Activated T-cell treated with anti-CD3 and anti-CD28 coated beads, Interleukin-2, amount 50 U/mL, for 4 hours (primary cell): ENCODE measurements at regions not wholly inside any gene's neighbourhood (a gene's known extent, or its start where the extent isn't known, plus 50 kb on each side); places are given as distances from the start of the nearest gene placed in this dataset.

Source experiments
- ATAC-seq, 2 donors: fragments of 200-7000 bp; cut with Tn5 transposase; one replicate each; pipeline ENCODE4 v1.10.0; 2021
- DNase-seq: peaks from one replicate; pipeline ENCODE4 v3.0.0-alpha.2; 2020
- H3K27me3 Mint-ChIP-seq: one replicate; pipeline ENCODE4 v1.8.0; 2021; ENCODE audit warnings: low read depth, mixed read lengths
- H3K36me3 Mint-ChIP-seq: one replicate; pipeline ENCODE4 v1.8.0; 2022; ENCODE audit warnings: mixed read lengths; ENCODE audit not compliant: insufficient read depth
- H3K4me1 Mint-ChIP-seq: one replicate; pipeline ENCODE4 v1.8.0; 2021; ENCODE audit warnings: low read depth, mixed read lengths
- H3K4me3 Mint-ChIP-seq: one replicate; pipeline ENCODE4 v1.8.0; 2021; ENCODE audit warnings: mild to moderate bottlenecking, moderate library complexity, mixed read lengths
- H3K9me3 Mint-ChIP-seq: one replicate; pipeline ENCODE4 v1.8.0; 2021; ENCODE audit warnings: mixed read lengths

GRCh38 chr1:233518344-233518743 lies 95.6 kb upstream of the KCNK1 start:
- no peak for DNase-seq
- Mint-ChIP-seq H3K4me3 (no peak overlapping the region), H3K4me1 (no peaks in the 10 kb centered on the region), H3K9me3 (no peaks in the 10 kb centered on the region), H3K36me3 (no peaks in the 10 kb centered on the region), H3K27me3 (peaks cover 2% of the 10 kb centered on the region)
- no peak for ATAC-seq

GRCh38 chr1:233520261-233521191 lies 93.4 kb upstream of the KCNK1 start:
- DNase-seq (no peak), ATAC-seq (no peak)
- H3K27me3 Mint-ChIP-seq, result peaks cover 2% of the 10 kb centered on the region
- H3K36me3 Mint-ChIP-seq, result no peaks in the 10 kb centered on the region
- no peak overlapping the region for H3K4me3 Mint-ChIP-seq
- no peaks in the 10 kb centered on the region for H3K9me3 Mint-ChIP-seq
- no peaks in the 10 kb centered on the region for H3K4me1 Mint-ChIP-seq

GRCh38 chr1:233523047-233523446 lies 90.9 kb upstream of the KCNK1 start:
- H3K4me3 Mint-ChIP-seq, result no peak overlapping the region
- no peaks in the 10 kb centered on the region for H3K9me3 Mint-ChIP-seq
- DNase-seq (no peak), ATAC-seq (no peak)
- H3K36me3 Mint-ChIP-seq, result no peaks in the 10 kb centered on the region
- no peaks in the 10 kb centered on the region for H3K4me1 Mint-ChIP-seq
- H3K27me3 Mint-ChIP-seq, result peaks cover 2% of the 10 kb centered on the region

- ATAC-seq (no peak), DNase-seq (no peak)
- H3K36me3 Mint-ChIP-seq, result no peaks in the 10 kb centered on the region
- H3K4me3 Mint-ChIP-seq, result no peak overlapping the region
- peaks cover under 1% of the 10 kb centered on the region for H3K27me3 Mint-ChIP-seq
- peaks cover 7% of the 10 kb centered on the region for H3K9me3 Mint-ChIP-seq
- no peaks in the 10 kb centered on the region for H3K4me1 Mint-ChIP-seq
These were observed 86.1 kb upstream of the KCNK1 start for GRCh38 chr1:233527818-233528217.

GRCh38 chr1:233530665-233531386 lies 83.1 kb upstream of the KCNK1 start:
- H3K9me3 Mint-ChIP-seq, result peaks cover 9% of the 10 kb centered on the region
- H3K4me1 Mint-ChIP-seq, result no peaks in the 10 kb centered on the region
- ATAC-seq (no peak), DNase-seq (no peak)
- peaks cover 6% of the 10 kb centered on the region for H3K27me3 Mint-ChIP-seq
- no peak overlapping the region for H3K4me3 Mint-ChIP-seq
- no peaks in the 10 kb centered on the region for H3K36me3 Mint-ChIP-seq

GRCh38 chr1:233540816-233541215 lies 73.1 kb upstream of the KCNK1 start:
- no peaks in the 10 kb centered on the region for H3K4me1 Mint-ChIP-seq
- peaks cover 2% of the 10 kb centered on the region for H3K9me3 Mint-ChIP-seq
- no peaks in the 10 kb centered on the region for H3K36me3 Mint-ChIP-seq
- ATAC-seq (no peak), DNase-seq (no peak)
- H3K27me3 Mint-ChIP-seq, result peaks cover 16% of the 10 kb centered on the region
- no peak overlapping the region for H3K4me3 Mint-ChIP-seq

- H3K27me3 Mint-ChIP-seq, result peaks cover 19% of the 10 kb centered on the region
- H3K36me3 Mint-ChIP-seq, result no peaks in the 10 kb centered on the region
- peak in 1 of 2 donors; percentile 14 for ATAC-seq
These were observed 70.3 kb upstream of the KCNK1 start for GRCh38 chr1:233543338-233544255.

GRCh38 chr1:233544304-233544703 lies 69.6 kb upstream of the KCNK1 start:
- DNase-seq (no peak), ATAC-seq (no peak)
- H3K4me1 Mint-ChIP-seq, result no peaks in the 10 kb centered on the region
- H3K9me3 Mint-ChIP-seq, result peaks cover 6% of the 10 kb centered on the region
- H3K27me3 Mint-ChIP-seq, result peaks cover 19% of the 10 kb centered on the region
- H3K4me3 Mint-ChIP-seq, result no peak overlapping the region
- no peaks in the 10 kb centered on the region for H3K36me3 Mint-ChIP-seq

More at GRCh38 chr1:233543338-233544255, 70.3 kb upstream of the KCNK1 start:
- no peak for DNase-seq
- Mint-ChIP-seq H3K4me1 (no peaks in the 10 kb centered on the region), H3K4me3 (no peak overlapping the region), H3K9me3 (peaks cover 6% of the 10 kb centered on the region)

GRCh38 chr1:233547726-233548125 lies 66.2 kb upstream of the KCNK1 start:
- H3K27me3 Mint-ChIP-seq, result peaks cover 19% of the 10 kb centered on the region
- H3K36me3 Mint-ChIP-seq, result no peaks in the 10 kb centered on the region
- peaks cover 3% of the 10 kb centered on the region for H3K9me3 Mint-ChIP-seq
- no peak for ATAC-seq
- H3K4me3 Mint-ChIP-seq, result no peak overlapping the region
- DNase-seq, result no peak
- no peaks in the 10 kb centered on the region for H3K4me1 Mint-ChIP-seq

GRCh38 chr1:233549404-233549803 lies 64.5 kb upstream of the KCNK1 start:
- no peak for DNase-seq
- no peaks in the 10 kb centered on the region for H3K4me1 Mint-ChIP-seq
- H3K4me3 Mint-ChIP-seq, result no peak overlapping the region

GRCh38 chr1:233549917-233550316 lies 64.0 kb upstream of the KCNK1 start:
- peaks cover 11% of the 10 kb centered on the region for H3K27me3 Mint-ChIP-seq
- ATAC-seq, result no peak
- no peak overlapping the region for H3K4me3 Mint-ChIP-seq

More at GRCh38 chr1:233549404-233549803, 64.5 kb upstream of the KCNK1 start:
- Mint-ChIP-seq H3K36me3 (no peaks in the 10 kb centered on the region), H3K27me3 (peaks cover 16% of the 10 kb centered on the region), H3K9me3 (peaks cover 3% of the 10 kb centered on the region)
- no peak for ATAC-seq

GRCh38 chr1:233554037-233554436 lies 59.9 kb upstream of the KCNK1 start:
- no peak for ATAC-seq
- Mint-ChIP-seq H3K4me1 (no peaks in the 10 kb centered on the region), H3K4me3 (no peak overlapping the region), H3K9me3 (no peaks in the 10 kb centered on the region), H3K36me3 (no peaks in the 10 kb centered on the region), H3K27me3 (no peaks in the 10 kb centered on the region)
- DNase-seq, result no peak

More at GRCh38 chr1:233549917-233550316, 64.0 kb upstream of the KCNK1 start:
- Mint-ChIP-seq H3K9me3 (peaks cover 3% of the 10 kb centered on the region), H3K4me1 (no peaks in the 10 kb centered on the region), H3K36me3 (no peaks in the 10 kb centered on the region)
- DNase-seq, result no peak

- DNase-seq (no peak), ATAC-seq (no peak)
- no peak overlapping the region for H3K4me3 Mint-ChIP-seq
- H3K9me3 Mint-ChIP-seq, result peaks cover 29% of the 10 kb centered on the region
- H3K4me1 Mint-ChIP-seq, result no peaks in the 10 kb centered on the region
- H3K36me3 Mint-ChIP-seq, result no peaks in the 10 kb centered on the region
- no peaks in the 10 kb centered on the region for H3K27me3 Mint-ChIP-seq
These were observed 52.0 kb upstream of the KCNK1 start for GRCh38 chr1:233561708-233562426.
